ENCODE measurements at regions not wholly inside any gene's neighbourhood (a gene's known extent, or its start where the extent isn't known, plus 50 kb on each side); places are given as distances from the start of the nearest gene placed in this dataset.
A peak's percentile ranks its signal among the peaks of the same experiment; 100 is the strongest.

DNA sequence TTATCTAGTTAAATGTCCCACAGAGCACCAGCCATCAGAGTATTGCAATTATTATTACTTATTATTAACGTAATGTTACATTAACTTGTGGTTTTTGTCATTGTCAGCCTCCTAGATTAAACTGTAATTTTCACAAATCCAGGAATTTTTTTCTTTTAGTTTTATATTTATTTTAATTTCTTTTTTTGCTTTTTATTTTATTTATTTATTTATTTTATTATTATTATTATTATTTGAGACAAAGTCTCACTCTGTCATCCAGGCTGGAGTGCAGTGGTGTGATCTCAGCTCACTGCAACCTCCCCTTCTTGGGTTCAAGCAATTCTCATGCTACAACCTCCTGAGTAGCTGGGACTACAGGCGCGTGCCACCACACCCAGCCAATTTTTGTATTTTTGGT is 202.9 kb upstream of the LUZP2 start:
- ATAC-seq: no peak
- H3K36me3 Mint-ChIP-seq: no peaks in the 10 kb centered on the region
- H3K4me3 Mint-ChIP-seq: no peak overlapping the region
- no peak overlapping the region for H3K27ac Mint-ChIP-seq
- peaks cover 3% of the 10 kb centered on the region for H3K9me3 Mint-ChIP-seq
- no peaks in the 10 kb centered on the region for H3K27me3 Mint-ChIP-seq
- peaks cover 8 to 11% of the 10 kb centered on the region in 2 donors for H3K4me1 Mint-ChIP-seq (ENCODE audit: low read depth in 2 of 2)
- no peak for DNase-seq (ENCODE audit: low spot score)

DNA sequence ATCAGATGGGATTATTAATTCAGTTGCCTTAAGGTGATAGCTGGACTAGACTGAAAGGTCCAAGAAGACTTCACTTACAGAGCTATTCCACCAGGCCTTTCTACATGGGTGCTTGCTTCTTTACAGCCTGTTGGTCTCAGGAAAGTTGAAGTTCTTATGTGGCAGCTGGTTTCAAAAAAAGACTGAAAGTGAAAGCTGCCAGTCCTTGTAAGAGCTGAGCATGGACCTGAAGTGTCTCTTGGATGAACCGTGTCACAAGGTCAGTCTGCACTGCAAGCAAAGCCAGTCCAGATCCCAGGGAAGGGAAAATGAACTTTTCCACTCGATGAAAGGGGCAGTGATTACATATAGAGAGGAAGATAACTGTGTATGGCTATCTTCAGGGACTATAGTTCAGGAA is 201.5 kb upstream of the LUZP2 start:
- DNase-seq (ENCODE audit: low spot score) (no peak), ATAC-seq (no peak)
- H3K36me3 Mint-ChIP-seq: no peaks in the 10 kb centered on the region
- H3K27ac Mint-ChIP-seq: no peak overlapping the region
- peaks cover 3% of the 10 kb centered on the region for H3K9me3 Mint-ChIP-seq
- H3K4me1 Mint-ChIP-seq (ENCODE audit: low read depth in 2 of 2): peaks cover 8 to 11% of the 10 kb centered on the region in 2 donors
- H3K27me3 Mint-ChIP-seq: no peaks in the 10 kb centered on the region
- H3K4me3 Mint-ChIP-seq: peak overlapping the region; percentile 16

DNA sequence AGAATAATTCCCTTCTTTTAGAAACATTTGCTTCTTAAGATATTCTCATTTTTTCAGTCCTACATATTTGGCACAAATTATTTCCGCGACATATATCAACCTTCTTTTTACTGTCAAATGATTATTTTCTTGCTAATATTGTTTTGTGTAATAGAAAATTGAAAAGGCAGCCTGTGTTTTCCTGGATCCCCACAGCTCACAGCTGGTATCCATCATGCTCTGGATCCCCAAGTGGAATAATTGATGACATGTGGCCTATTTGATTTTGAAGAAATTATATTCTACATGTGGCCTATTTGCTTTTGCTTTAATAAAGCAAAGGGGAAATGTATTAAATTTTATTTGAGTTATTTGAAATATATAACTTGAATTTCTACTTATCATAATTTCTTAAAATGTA is 199.4 kb upstream of the LUZP2 start:
- H3K27me3 Mint-ChIP-seq: no peaks in the 10 kb centered on the region
- no peak overlapping the region for H3K27ac Mint-ChIP-seq
- no peaks in the 10 kb centered on the region for H3K36me3 Mint-ChIP-seq
- DNase-seq (ENCODE audit: low spot score) (no peak), ATAC-seq (no peak)
- H3K4me3 Mint-ChIP-seq: no peak overlapping the region
- peaks cover 8 to 11% of the 10 kb centered on the region in 2 donors for H3K4me1 Mint-ChIP-seq (ENCODE audit: low read depth in 2 of 2)
- no peaks in the 10 kb centered on the region for H3K9me3 Mint-ChIP-seq

DNA sequence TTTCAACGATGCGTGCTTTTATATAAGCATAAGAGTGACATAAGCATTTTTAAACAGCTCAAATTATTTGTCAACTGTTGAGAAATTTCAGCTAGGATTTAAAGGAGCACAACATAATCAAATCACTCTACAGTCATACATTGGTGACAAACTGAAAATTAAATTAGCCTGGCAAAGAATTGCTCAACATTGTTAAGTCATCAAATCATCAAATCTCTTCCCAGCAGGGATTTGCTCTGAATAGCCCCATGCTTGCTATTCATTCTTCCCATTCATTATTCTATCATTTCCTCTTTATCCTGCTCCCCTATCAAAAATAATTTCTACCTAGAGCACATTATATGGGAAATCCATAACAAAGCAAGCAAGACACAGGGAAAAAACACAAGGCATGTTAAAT is 198.7 kb upstream of the LUZP2 start:
- Mint-ChIP-seq H3K9me3 (no peaks in the 10 kb centered on the region), H3K4me1 (ENCODE audit: low read depth in 2 of 2) (peaks cover 8 to 11% of the 10 kb centered on the region in 2 donors), H3K36me3 (no peaks in the 10 kb centered on the region), H3K27ac (no peak overlapping the region), H3K27me3 (no peaks in the 10 kb centered on the region), H3K4me3 (no peak overlapping the region)
- ATAC-seq: no peak
- no peak for DNase-seq (ENCODE audit: low spot score)

DNA sequence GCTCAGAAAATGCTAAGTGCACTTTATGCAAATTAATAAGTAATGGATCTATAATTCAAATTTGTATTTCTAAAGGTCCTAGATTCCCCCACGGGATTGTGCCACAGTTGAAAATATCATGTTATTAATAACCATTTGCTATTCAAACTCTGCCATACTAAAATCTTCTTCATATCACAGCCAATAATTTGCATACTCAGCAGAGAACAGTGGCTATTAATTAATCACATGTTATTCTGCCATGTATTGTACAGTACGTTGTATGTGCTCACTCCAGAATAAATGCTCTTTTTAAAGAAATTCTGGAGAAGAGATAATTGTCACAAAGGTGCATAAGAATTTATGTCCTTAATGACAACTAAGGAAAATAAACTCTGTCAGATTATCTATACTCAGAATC is 184.9 kb upstream of the LUZP2 start:
- H3K27ac Mint-ChIP-seq: peak overlapping the region; percentile 12 to 32

DNA sequence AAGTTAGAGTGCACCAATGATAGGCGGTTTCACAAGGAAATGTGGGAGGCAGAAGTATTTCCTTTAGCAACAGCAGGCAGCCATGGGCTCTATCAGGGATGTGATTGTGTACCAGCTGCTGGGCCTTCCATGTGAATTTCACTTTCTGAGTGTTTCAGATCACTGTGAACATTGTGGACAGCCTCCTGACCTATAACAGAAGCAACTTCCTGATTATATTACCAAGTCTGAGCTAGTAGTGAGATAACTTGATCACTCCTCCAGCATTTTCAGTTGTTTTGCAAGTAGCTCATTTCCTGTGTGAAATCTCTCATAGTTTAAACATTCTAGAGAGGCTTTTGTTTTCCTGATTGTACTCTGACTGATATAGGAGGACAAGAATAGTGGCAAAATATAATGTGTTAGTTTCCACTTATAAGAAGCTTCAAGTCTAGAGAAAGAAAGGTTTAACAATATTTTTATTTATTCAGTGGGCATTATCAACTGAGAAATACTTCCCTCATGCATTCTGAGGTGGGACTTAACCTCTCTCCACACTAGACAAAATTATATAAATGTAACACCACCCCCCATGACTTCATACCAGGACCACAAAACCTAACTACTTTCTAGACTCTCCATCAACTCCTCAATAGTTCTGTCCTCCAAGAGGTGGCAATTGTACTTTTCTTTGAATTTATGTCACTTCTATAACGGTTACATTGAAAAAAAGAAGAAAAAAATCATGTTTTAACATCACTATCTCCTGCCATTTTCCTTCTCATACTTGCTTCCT is 184.2 kb upstream of the LUZP2 start:
- H3K27me3 Mint-ChIP-seq: no peaks in the 10 kb centered on the region
- H3K4me3 Mint-ChIP-seq: peak overlapping the region; percentile 62
- H3K9me3 Mint-ChIP-seq: peaks cover 14% of the 10 kb centered on the region
- H3K36me3 Mint-ChIP-seq: peaks cover 14% of the 10 kb centered on the region
- peaks cover 12 to 18% of the 10 kb centered on the region in 2 donors for H3K4me1 Mint-ChIP-seq (ENCODE audit: low read depth in 2 of 2)
- DNase-seq (ENCODE audit: low spot score): peak; percentile 61
- peak; percentile 80 to 86 for ATAC-seq
- peak overlapping the region; percentile 12 to 32 for H3K27ac Mint-ChIP-seq

More for the DNA sequence above, 184.9 kb upstream of the LUZP2 start:
- Mint-ChIP-seq H3K27me3 (no peaks in the 10 kb centered on the region), H3K9me3 (peaks cover 12% of the 10 kb centered on the region), H3K36me3 (peaks cover 10% of the 10 kb centered on the region), H3K4me3 (peak overlapping the region; percentile 62), H3K4me1 (ENCODE audit: low read depth in 2 of 2) (peaks cover 12 to 18% of the 10 kb centered on the region in 2 donors)
- ATAC-seq: no peak
- no peak for DNase-seq (ENCODE audit: low spot score)

DNA sequence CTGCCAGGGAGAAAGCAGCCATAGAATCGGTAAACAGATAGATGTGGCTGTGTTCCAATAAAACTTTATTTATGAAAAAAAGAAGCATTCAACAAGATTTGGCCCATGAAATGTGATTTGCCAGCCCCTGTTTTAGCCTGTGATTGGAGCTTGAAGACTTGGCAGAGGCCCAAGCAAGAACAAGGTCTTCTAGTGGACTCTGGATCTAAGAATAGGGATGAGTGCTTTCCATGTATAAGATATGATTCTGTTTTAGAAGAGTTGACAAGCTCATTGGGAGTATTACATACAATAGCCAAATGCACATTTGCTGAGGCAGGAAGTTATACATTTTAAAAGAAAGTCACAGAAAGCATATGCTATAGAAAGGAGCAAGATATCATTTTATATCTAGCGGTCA is 175.6 kb upstream of the LUZP2 start:
- no peak for DNase-seq (ENCODE audit: low spot score)
- H3K4me3 Mint-ChIP-seq: no peak overlapping the region
- H3K27me3 Mint-ChIP-seq: no peaks in the 10 kb centered on the region
- H3K4me1 Mint-ChIP-seq (ENCODE audit: low read depth in 2 of 2): no peaks in the 10 kb centered on the region
- H3K27ac Mint-ChIP-seq: no peak overlapping the region
- ATAC-seq: no peak
- peaks cover 12% of the 10 kb centered on the region for H3K9me3 Mint-ChIP-seq
- H3K36me3 Mint-ChIP-seq: peaks cover 16% of the 10 kb centered on the region

DNA sequence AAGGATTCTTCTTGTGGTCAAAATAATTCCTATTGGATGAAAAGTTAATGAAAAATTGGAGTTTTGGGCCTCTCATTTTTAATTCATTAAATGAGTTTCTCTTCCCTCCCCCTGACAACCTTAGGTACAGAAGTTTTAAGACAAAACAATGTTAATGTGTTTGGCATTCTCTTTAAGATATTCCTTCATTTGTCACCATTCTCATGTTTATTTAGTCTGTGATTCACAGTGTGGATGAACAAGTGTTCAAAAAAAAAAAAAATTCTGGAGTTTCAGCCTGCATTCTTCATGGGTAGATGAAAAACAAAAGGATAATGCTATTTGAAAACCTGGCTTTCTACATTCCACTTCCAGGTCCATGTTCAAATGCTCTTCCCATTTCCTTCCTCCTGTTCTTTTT is 172.6 kb upstream of the LUZP2 start:
- no peaks in the 10 kb centered on the region for H3K4me1 Mint-ChIP-seq (ENCODE audit: low read depth in 2 of 2)
- ATAC-seq: no peak
- DNase-seq (ENCODE audit: low spot score): no peak
- no peak overlapping the region for H3K27ac Mint-ChIP-seq
- H3K4me3 Mint-ChIP-seq: no peak overlapping the region
- H3K36me3 Mint-ChIP-seq: no peaks in the 10 kb centered on the region
- no peaks in the 10 kb centered on the region for H3K27me3 Mint-ChIP-seq
- H3K9me3 Mint-ChIP-seq: no peaks in the 10 kb centered on the region

DNA sequence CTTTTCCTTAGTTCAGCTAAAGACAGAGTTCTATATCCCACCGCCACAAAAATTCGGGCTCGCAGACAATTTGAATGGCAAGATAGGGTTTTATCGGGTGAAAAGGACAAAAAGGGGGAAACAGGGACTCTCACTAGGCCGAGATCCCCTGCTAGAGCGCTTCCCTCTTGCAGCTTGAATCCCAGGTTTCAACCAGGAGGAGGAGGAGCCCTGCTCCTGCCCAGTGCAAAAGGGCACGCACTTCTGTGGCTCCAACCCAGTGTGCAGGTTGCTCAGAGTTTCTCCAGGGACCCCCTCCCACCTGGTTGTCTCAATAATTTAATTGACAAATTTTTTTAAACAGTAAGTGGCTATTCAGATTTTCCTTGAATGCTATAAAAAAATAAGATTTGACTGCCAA is 152.6 kb upstream of the LUZP2 start:
- H3K27ac Mint-ChIP-seq: no peak overlapping the region
- no peak for ATAC-seq
- H3K36me3 Mint-ChIP-seq: no peaks in the 10 kb centered on the region
- no peak for DNase-seq (ENCODE audit: low spot score)
- no peaks in the 10 kb centered on the region for H3K9me3 Mint-ChIP-seq
- H3K27me3 Mint-ChIP-seq: no peaks in the 10 kb centered on the region
- no peak overlapping the region for H3K4me3 Mint-ChIP-seq
- no peaks in the 10 kb centered on the region for H3K4me1 Mint-ChIP-seq (ENCODE audit: low read depth in 2 of 2)

DNA sequence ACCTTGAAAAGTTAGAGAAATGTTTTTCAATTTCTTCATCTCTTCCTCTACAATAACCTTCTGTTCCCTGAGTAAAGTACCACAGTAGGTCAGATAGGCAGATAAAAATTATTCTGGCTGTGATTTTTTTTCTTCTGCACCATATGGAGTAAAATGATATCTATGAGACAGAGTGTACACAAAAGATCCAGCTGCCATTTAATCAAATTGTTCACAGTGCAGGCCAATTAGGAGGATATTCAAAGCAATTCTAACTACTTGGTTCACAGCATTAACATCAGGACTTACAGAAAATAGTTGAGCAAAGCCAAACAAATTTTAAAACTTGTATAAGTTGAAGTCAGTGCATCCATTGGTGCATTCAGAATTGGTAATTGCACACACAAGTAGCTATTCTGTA is 147.9 kb upstream of the LUZP2 start:
- Mint-ChIP-seq H3K36me3 (peaks cover 3% of the 10 kb centered on the region), H3K4me3 (no peak overlapping the region), H3K27ac (no peak overlapping the region), H3K9me3 (no peaks in the 10 kb centered on the region), H3K4me1 (ENCODE audit: low read depth in 2 of 2) (no peaks in the 10 kb centered on the region), H3K27me3 (no peaks in the 10 kb centered on the region)
- DNase-seq (ENCODE audit: low spot score) (no peak), ATAC-seq (no peak)

DNA sequence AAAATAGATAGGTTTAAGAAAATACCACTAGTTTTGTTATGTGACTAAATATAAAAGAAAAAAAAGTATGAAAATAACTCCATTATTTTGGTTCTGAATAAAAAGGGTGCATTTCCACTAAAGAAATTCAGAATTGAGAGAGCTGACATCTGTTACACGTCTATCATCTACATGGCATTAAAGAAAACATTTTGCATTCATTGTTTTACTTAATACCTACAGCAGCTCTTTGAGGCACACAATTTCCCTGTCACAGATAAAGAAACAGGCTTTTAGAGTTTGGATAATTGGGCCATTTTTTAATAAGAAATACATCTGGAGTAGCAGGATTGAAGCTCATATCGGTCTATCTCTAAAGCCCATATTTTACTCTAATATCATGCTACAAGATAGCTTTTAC is 145.7 kb upstream of the LUZP2 start:
- Mint-ChIP-seq H3K4me1 (ENCODE audit: low read depth in 2 of 2) (no peaks in the 10 kb centered on the region), H3K4me3 (no peak overlapping the region), H3K36me3 (peaks cover 5% of the 10 kb centered on the region), H3K9me3 (no peaks in the 10 kb centered on the region), H3K27me3 (no peaks in the 10 kb centered on the region), H3K27ac (no peak overlapping the region)
- no peak for DNase-seq (ENCODE audit: low spot score)
- no peak for ATAC-seq

DNA sequence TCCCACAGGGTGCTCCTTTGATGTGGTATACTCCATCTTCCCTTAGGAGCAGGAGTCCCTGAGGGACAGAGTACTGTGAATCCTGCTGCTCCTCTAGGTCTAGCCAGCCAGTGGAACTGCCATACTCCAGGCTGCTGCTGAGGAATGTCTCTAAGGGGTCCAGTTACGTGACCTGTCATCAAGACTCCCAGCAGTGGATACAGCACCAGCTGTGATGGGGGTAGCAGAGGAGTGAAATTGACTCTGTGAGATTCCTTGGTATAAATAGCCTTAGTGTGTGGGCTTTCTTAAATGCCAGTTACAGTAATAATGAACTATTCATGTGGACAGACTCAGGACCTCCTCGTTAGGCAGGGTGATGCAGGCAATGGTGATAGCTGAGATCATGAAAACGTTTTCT is 140.4 kb upstream of the LUZP2 start:
- no peaks in the 10 kb centered on the region for H3K9me3 Mint-ChIP-seq
- no peak overlapping the region for H3K27ac Mint-ChIP-seq

DNA sequence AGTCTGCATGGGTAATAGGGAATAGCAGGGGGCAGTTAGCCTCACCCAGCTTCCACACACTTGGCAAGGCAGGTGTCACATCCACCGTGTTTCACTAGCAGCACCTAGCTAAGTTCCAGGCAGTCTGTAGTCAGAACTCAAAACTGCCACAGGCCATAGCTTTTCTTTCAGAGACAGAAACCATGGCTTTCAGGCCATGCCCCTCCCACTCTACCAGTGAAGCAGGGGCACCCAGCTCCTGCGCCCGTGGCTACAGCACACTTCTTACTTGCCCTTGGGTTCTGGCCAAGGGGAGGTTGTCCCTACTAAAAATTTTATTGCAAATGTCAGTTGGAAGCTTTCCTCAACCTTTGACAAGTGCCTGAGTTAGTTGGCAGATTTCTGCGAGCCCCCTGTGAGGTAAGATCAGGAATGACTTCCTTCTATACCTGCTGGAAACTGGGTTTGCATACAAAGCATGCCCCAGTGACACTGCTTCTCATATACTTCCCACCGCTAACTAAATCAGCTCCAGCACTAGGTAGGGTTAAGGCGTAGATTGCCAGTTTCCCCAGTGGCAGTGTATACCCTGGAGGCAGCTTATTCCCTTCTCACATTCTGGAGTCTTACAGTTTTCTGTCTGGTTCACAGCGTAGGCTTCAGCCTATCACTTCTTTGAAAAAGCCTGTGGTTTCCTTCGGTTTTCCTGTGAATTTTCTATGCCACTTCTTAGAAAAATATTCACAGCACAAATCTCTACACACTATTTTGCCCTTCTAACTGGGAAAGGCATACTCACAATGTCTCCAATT is 139.0 kb upstream of the LUZP2 start:
- DNase-seq (ENCODE audit: low spot score) (no peak), ATAC-seq (peak; percentile 24 to 43)
- Mint-ChIP-seq H3K9me3 (no peaks in the 10 kb centered on the region), H3K4me1 (ENCODE audit: low read depth in 2 of 2) (peaks cover 7 to 15% of the 10 kb centered on the region in 2 donors), H3K27ac (no peak overlapping the region), H3K4me3 (peak overlapping the region; percentile 61), H3K27me3 (no peaks in the 10 kb centered on the region), H3K36me3 (peaks cover 9% of the 10 kb centered on the region)

More for the DNA sequence above, 140.4 kb upstream of the LUZP2 start:
- ATAC-seq (no peak), DNase-seq (ENCODE audit: low spot score) (no peak)
- Mint-ChIP-seq H3K36me3 (peaks cover 5% of the 10 kb centered on the region), H3K4me1 (ENCODE audit: low read depth in 2 of 2) (peaks cover 7 to 15% of the 10 kb centered on the region in 2 donors), H3K27me3 (no peaks in the 10 kb centered on the region), H3K4me3 (no peak overlapping the region)

DNA sequence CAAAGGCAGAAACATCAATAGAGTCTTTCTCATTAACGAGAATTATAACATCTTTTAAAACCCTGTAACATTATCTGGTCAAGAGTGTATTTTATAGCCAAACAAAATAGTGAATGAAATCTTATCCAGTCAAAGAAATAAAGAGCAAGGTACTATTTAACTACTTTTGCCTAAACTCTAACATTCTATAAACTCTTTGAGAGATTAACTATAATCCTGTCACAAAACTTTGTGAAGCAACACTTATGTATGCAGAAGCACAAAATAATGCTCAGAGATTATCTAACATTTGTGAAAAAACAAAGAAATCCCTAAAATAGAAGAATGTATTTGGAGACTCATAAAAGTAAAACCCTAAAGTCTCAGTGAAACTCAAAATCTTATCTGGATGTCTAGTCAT is 124.4 kb upstream of the LUZP2 start:
- Mint-ChIP-seq H3K4me3 (no peak overlapping the region), H3K27me3 (no peaks in the 10 kb centered on the region), H3K4me1 (ENCODE audit: low read depth in 2 of 2) (no peaks in the 10 kb centered on the region), H3K9me3 (no peaks in the 10 kb centered on the region), H3K27ac (no peak overlapping the region), H3K36me3 (peaks cover 5% of the 10 kb centered on the region)
- DNase-seq (ENCODE audit: low spot score) (no peak), ATAC-seq (no peak)
